Liver (tissue), 2 donors: ENCODE measurements at regions not wholly inside any gene's neighbourhood (a gene's known extent, or its start where the extent isn't known, plus 50 kb on each side); places are given as distances from the start of the nearest gene placed in this dataset.

Source experiments
- TF ChIP-seq, protein P1 (sequence below): fragments of 150-350 bp; IDR thresholded peaks from 2 replicates; pipeline ENCODE4 v1.5.1; 2017; ENCODE audit warnings: improper control_type of control experiment, low read depth, low read length; ENCODE audit not compliant: missing input control
- TF ChIP-seq, protein P2 (sequence below): IDR thresholded peaks from 2 replicates; pipeline ENCODE4 v1.6.1; 2016; ENCODE audit warnings: antibody characterized with exemption, mild to moderate bottlenecking
- donor health status: healthy.

DNA sequence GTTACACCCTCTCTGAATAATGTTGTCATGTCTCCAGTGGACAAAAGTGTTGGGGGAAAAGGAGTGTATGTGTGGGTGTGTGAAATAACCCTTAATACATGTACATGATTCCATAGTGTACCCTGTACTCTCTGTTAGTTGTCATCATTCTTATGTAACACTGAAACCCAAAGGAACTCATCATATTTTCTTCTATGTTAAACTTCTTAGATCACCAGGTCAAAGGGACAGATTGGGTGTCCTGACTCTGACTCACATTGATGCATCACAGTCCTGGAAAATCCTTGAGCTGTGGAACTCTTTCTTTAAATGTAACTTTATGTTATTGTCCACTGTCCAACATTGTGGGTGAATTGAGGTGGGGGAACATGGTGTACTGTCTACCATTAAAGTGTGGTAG is 350.5 kb downstream of the DHX35 start:
- TF ChIP-seq, protein P1, sequence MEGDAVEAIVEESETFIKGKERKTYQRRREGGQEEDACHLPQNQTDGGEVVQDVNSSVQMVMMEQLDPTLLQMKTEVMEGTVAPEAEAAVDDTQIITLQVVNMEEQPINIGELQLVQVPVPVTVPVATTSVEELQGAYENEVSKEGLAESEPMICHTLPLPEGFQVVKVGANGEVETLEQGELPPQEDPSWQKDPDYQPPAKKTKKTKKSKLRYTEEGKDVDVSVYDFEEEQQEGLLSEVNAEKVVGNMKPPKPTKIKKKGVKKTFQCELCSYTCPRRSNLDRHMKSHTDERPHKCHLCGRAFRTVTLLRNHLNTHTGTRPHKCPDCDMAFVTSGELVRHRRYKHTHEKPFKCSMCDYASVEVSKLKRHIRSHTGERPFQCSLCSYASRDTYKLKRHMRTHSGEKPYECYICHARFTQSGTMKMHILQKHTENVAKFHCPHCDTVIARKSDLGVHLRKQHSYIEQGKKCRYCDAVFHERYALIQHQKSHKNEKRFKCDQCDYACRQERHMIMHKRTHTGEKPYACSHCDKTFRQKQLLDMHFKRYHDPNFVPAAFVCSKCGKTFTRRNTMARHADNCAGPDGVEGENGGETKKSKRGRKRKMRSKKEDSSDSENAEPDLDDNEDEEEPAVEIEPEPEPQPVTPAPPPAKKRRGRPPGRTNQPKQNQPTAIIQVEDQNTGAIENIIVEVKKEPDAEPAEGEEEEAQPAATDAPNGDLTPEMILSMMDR: no peak
- TF ChIP-seq, protein P2, sequence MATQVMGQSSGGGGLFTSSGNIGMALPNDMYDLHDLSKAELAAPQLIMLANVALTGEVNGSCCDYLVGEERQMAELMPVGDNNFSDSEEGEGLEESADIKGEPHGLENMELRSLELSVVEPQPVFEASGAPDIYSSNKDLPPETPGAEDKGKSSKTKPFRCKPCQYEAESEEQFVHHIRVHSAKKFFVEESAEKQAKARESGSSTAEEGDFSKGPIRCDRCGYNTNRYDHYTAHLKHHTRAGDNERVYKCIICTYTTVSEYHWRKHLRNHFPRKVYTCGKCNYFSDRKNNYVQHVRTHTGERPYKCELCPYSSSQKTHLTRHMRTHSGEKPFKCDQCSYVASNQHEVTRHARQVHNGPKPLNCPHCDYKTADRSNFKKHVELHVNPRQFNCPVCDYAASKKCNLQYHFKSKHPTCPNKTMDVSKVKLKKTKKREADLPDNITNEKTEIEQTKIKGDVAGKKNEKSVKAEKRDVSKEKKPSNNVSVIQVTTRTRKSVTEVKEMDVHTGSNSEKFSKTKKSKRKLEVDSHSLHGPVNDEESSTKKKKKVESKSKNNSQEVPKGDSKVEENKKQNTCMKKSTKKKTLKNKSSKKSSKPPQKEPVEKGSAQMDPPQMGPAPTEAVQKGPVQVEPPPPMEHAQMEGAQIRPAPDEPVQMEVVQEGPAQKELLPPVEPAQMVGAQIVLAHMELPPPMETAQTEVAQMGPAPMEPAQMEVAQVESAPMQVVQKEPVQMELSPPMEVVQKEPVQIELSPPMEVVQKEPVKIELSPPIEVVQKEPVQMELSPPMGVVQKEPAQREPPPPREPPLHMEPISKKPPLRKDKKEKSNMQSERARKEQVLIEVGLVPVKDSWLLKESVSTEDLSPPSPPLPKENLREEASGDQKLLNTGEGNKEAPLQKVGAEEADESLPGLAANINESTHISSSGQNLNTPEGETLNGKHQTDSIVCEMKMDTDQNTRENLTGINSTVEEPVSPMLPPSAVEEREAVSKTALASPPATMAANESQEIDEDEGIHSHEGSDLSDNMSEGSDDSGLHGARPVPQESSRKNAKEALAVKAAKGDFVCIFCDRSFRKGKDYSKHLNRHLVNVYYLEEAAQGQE: no peak
